Body of pancreas (tissue), 4 donors: ENCODE measurements at regions not wholly inside any gene's neighbourhood (a gene's known extent, or its start where the extent isn't known, plus 50 kb on each side); places are given as distances from the start of the nearest gene placed in this dataset.

Experiments
- ATAC-seq: fragments of 150-250 bp; one replicate; pipeline ENCODE4 v1.9.1; 2016
- DNase-seq, 4 donors: peaks; one replicate each; pipeline ENCODE4 v3.0.0-alpha.2; 2019
- H3K27ac ChIP-seq, 4 donors: fragments of 200-600 bp; sonication (generic); 1 replicate in 3 of 4; 2 replicates in 1 of 4; pipeline versions ENCODE4 v1.5.1 to v1.6.1; 2016 to 2019; ENCODE audit warnings: mild to moderate bottlenecking in 1 of 4, mixed read lengths in 1 of 4, moderate library complexity in 1 of 4
- H3K27me3 ChIP-seq, 2 donors: fragments of 200-600 bp; sonication (generic); one replicate each; pipeline ENCODE4 v1.6.0; 2016; ENCODE audit warnings: mild to moderate bottlenecking in 1 of 2
- H3K36me3 ChIP-seq, 2 donors: fragments of 200-600 bp; sonication (generic); replicated peaks in 1 of 2; 2 replicates each; pipeline ENCODE4 v1.5.1; 2016; ENCODE audit warnings: low read depth in 2 of 2; ENCODE audit not compliant: insufficient read depth in 1 of 2
- H3K4me1 ChIP-seq: fragments of 200-600 bp; sonication (generic); one replicate; pipeline ENCODE4 v1.6.0; 2016
- H3K4me3 ChIP-seq, 2 donors: fragments of 200-600 bp; sonication (generic); 1 replicate in 1 of 2; 2 replicates in 1 of 2; pipeline ENCODE4 v1.5.1; 2016 to 2019
- H3K9me3 ChIP-seq, 3 donors: fragments of 200-600 bp; sonication (generic); 1 replicate in 2 of 3; 2 replicates in 1 of 3; pipeline ENCODE4 v1.5.1; 2016
- POLR2A ChIP-seq, 3 donors: fragments of 450-650 bp; IDR thresholded peaks; one replicate each; pipeline ENCODE4 v1.6.1; 2016; ENCODE audit warnings: antibody characterized with exemption in 3 of 3, mild to moderate bottlenecking in 2 of 3
- WGBS, 2 donors: methylation state at CpG; one replicate each; pipeline ENCODE4 v1.1.5; 2017; 5-methylcytosine and 5-hydroxymethylcytosine counted together
- intact Hi-C: fragments of 100-400 bp; cut with DNase I; formaldehyde crosslinking; loops from one replicate; pipeline ENCODE4 v1.15.1; 2023
- TF ChIP-seq, protein P1 (sequence below), 7 experiments: fragments of 450-650 bp in 4 of 7; fragments of 200-600 bp in 3 of 7; sonication (generic) in 3 of 7; IDR thresholded peaks; one replicate each; pipeline ENCODE4 v1.5.1; 2016 to 2019; ENCODE audit warnings: antibody characterized with exemption in 7 of 7

DNA sequence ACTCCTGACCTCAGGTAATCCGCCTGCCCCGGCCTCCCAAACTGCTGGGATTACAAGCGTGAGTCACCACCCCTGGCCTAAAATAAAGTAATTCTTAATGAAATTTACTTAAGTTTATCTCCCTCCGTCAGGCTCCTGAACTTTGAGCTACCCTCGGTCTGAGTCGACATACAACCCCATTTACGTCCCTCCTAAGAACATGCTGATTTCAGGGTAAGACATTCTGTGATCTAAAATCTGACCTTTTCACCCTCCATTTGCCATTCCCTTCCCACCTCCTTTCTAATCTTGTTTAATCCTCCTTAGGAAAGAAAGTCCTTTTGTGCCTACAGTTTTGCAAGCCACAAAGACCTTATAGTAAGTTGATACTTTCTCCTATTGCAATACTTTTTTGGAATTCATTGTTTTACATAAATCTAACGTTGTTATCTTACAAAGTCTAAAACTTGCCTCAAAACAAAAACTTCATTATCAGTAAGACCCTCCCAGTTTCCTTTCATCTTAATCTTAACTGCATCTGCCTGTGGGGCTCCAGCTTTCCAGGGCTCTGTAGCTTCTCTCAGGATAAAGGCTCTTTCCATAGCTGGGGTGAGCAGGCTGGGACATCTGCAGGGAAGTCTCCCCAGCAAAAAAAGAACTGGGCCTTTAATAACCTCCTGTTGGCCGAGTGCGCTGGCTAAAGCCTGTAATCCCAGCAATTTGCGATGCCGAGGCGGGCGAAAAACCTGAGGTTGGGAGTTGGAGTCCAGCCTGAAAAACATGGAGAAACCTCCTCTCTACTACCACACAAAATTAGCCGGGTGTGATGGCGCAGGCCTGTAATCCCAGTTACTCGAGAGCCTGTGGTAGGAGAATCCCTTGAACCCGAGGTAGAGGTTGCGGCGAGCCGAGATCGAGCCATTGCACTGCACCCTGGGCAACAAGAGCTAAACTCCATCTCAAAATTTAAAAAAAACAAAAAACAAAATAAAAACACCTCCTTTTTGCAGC, 143.1 kb downstream of the ZNF737 start:
- DNase-seq (no peak), ATAC-seq (no peak)
- no peaks in the 10 kb centered on the region for H3K9me3 ChIP-seq
- H3K4me1 ChIP-seq, result peaks cover 10% of the 10 kb centered on the region
- no peaks in the 10 kb centered on the region for H3K36me3 ChIP-seq
- peak overlapping the region in 3 of 4 donors; percentile 91 to 93 (median 93) for H3K27ac ChIP-seq
- 74 to 79% methylated on average over 22 of the region's 22 CpGs for WGBS, 2 donors
- no peaks in the 10 kb centered on the region for H3K27me3 ChIP-seq
- no peak for TF ChIP-seq POLR2A (IDR thresholded peaks at IDR 0.05)
- TF ChIP-seq, protein P1, sequence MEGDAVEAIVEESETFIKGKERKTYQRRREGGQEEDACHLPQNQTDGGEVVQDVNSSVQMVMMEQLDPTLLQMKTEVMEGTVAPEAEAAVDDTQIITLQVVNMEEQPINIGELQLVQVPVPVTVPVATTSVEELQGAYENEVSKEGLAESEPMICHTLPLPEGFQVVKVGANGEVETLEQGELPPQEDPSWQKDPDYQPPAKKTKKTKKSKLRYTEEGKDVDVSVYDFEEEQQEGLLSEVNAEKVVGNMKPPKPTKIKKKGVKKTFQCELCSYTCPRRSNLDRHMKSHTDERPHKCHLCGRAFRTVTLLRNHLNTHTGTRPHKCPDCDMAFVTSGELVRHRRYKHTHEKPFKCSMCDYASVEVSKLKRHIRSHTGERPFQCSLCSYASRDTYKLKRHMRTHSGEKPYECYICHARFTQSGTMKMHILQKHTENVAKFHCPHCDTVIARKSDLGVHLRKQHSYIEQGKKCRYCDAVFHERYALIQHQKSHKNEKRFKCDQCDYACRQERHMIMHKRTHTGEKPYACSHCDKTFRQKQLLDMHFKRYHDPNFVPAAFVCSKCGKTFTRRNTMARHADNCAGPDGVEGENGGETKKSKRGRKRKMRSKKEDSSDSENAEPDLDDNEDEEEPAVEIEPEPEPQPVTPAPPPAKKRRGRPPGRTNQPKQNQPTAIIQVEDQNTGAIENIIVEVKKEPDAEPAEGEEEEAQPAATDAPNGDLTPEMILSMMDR (IDR thresholded peaks at IDR 0.05), result no peak
- H3K4me3 ChIP-seq, result no peak overlapping the region
- intact Hi-C loops, result no loop called here

DNA sequence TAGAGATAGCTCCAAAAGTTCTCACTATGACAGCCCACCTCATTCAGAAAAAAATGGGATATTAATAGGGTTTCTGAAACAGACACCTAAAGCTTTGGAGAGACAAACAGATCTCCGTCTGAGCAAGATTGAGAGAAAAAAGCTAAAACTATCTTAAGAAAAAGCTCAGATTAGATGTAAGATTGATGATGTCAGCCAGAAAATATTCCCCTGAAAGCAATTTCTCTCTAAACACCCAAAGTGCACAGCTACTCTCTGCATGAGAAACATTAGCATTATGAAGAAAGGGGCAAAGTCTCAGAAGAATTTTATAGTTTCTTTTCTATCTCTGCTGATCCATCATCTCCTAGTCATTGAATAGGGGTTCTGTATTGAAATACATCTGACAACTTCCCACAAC, 148.9 kb downstream of the ZNF737 start:
- DNase-seq (no peak), ATAC-seq (no peak)
- Histone ChIP-seq H3K27ac (no peak overlapping the region), H3K4me1 (no peaks in the 10 kb centered on the region), H3K27me3 (no peaks in the 10 kb centered on the region), H3K9me3 (no peaks in the 10 kb centered on the region), H3K4me3 (no peak overlapping the region), H3K36me3 (no peaks in the 10 kb centered on the region)
- intact Hi-C loops, result no loop called here
- TF ChIP-seq POLR2A (IDR thresholded peaks at IDR 0.05), result no peak
- TF ChIP-seq, protein P1 (IDR thresholded peaks at IDR 0.05), result no peak
- 74 to 77% methylated on average over 1 of the region's 1 CpG for WGBS, 2 donors

DNA sequence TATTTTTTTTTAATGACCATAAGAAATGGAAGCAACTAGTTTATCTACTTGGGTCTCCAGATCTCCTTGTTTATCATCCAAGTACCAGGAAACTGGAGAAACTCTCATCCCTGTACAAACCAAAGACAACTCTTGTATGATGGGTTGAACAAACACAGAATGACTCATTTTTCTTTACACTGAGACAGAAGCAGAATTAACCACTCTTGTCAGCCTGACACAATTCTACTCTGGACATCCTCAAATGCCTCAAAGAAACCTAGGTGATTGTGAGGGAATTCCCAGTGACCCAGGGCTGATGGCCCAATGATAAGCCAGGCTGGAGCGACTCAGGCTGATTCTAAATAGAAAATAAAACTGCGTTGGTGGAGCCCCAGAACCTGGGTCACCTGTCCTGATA, 151.5 kb downstream of the ZNF737 start:
- no peaks in the 10 kb centered on the region for H3K36me3 ChIP-seq
- TF ChIP-seq, protein P1 (IDR thresholded peaks at IDR 0.05), result no peak
- TF ChIP-seq POLR2A (IDR thresholded peaks at IDR 0.05), result no peak
- no peak for ATAC-seq
- no peaks in the 10 kb centered on the region for H3K4me1 ChIP-seq
- no peaks in the 10 kb centered on the region for H3K27me3 ChIP-seq
- intact Hi-C loops, result no loop called here
- no peaks in the 10 kb centered on the region for H3K9me3 ChIP-seq
- no peak for DNase-seq
- H3K4me3 ChIP-seq, result no peak overlapping the region
- H3K27ac ChIP-seq, result no peak overlapping the region
- WGBS, 2 donors, result 62 to 64% methylated on average over 2 of the region's 2 CpGs

DNA sequence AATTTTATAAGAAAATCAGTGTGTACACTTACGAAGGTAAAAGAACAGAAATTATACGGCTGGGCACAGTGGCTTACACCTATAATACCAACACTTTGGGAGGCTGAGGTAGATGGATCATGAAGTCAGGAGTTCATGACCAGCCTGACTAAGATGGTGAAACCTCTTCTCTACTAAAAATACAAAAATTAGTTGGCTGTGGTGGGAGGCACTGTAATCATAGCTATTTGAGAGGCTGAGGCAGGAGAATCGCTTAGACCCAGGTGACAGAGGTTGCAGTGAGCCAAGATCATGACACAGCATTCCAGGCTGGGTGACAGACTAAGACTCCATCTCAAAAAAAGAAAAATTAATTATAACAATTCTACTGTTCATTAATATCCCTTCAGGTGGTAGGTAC, 151.9 kb downstream of the ZNF737 start:
- Histone ChIP-seq H3K4me1 (no peaks in the 10 kb centered on the region), H3K36me3 (no peaks in the 10 kb centered on the region), H3K27ac (peak overlapping the region in 1 of 4 donors; percentile 25), H3K27me3 (no peaks in the 10 kb centered on the region), H3K4me3 (no peak overlapping the region), H3K9me3 (no peaks in the 10 kb centered on the region)
- ATAC-seq, result no peak
- intact Hi-C loops, result no loop called here
- TF ChIP-seq POLR2A (IDR thresholded peaks at IDR 0.05), result no peak
- TF ChIP-seq, protein P1 (IDR thresholded peaks at IDR 0.05), result no peak
- WGBS, 2 donors, result 76 to 88% methylated on average over 3 of the region's 3 CpGs
- DNase-seq, result no peak

DNA sequence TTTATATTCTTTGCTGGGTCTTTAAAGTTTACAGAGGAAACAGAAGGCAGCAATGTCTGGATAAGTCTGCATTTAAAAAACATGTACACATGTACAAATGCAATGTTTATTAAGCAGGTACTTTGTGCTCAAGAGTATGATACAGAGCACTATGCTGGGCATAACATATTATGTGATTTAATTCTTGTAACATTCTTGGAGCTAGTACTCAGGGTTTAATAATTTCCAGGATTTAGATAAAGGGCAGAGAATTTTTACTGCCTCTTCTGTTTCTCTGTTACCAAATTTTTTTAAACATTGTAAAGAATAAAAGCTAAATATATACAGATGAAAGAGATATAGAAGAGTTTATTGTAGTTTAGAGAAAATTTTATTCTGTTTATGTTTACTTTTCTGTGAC, 152.7 kb downstream of the ZNF737 start:
- intact Hi-C loops, result no loop called here
- DNase-seq, result no peak

More for the DNA sequence above, 152.7 kb downstream of the ZNF737 start:
- H3K4me3 ChIP-seq, result no peak overlapping the region
- no peaks in the 10 kb centered on the region for H3K27me3 ChIP-seq
- no peaks in the 10 kb centered on the region for H3K4me1 ChIP-seq
- H3K9me3 ChIP-seq, result no peaks in the 10 kb centered on the region
- TF ChIP-seq POLR2A (IDR thresholded peaks at IDR 0.05), result no peak
- TF ChIP-seq, protein P1 (IDR thresholded peaks at IDR 0.05), result no peak
- H3K36me3 ChIP-seq, result no peaks in the 10 kb centered on the region
- peak overlapping the region in 2 of 4 donors; percentile 5 to 15 for H3K27ac ChIP-seq
- no peak for ATAC-seq
